Tibial artery (tissue), 4 donors: ENCODE measurements at regions not wholly inside any gene's neighbourhood (a gene's known extent, or its start where the extent isn't known, plus 50 kb on each side); places are given as distances from the start of the nearest gene placed in this dataset.

Experiments used
- DNase-seq, 2 donors: peaks; one replicate each; pipeline ENCODE4 v3.0.0-alpha.2; 2019
- H3K27ac ChIP-seq, 2 donors: fragments of 200-600 bp; sonication (generic) in 1 of 2; 1 replicate in 1 of 2; 2 replicates in 1 of 2; pipeline ENCODE4 v1.5.1; 2018 to 2019; ENCODE audit warnings: mild to moderate bottlenecking in 1 of 2
- H3K27me3 ChIP-seq, 2 donors: fragments of 200-600 bp; sonication (generic) in 1 of 2; one replicate each; pipeline versions ENCODE4 v1.5.1 to v1.6.0; 2016 to 2019
- H3K36me3 ChIP-seq, 3 donors: fragments of 200-600 bp; sonication (generic) in 2 of 3; one replicate each; pipeline ENCODE4 v1.5.1; 2016 to 2019; ENCODE audit warnings: mild to moderate bottlenecking in 2 of 3
- H3K4me1 ChIP-seq, 4 donors: fragments of 200-600 bp; sonication (generic) in 2 of 4; 1 replicate in 3 of 4; 2 replicates in 1 of 4; pipeline ENCODE4 v1.5.1; 2016 to 2019
- H3K4me3 ChIP-seq, 2 donors: fragments of 200-600 bp; sonication (generic) in 1 of 2; 1 replicate in 1 of 2; 2 replicates in 1 of 2; pipeline ENCODE4 v1.5.1; 2018 to 2019; ENCODE audit warnings: mild to moderate bottlenecking in 2 of 2
- H3K9me3 ChIP-seq, 3 donors: fragments of 200-600 bp; sonication (generic) in 1 of 3; one replicate each; pipeline ENCODE4 v1.5.1; 2016 to 2019
- CTCF ChIP-seq, 2 experiments: fragments of 200-600 bp in 1 of 2; fragments of 450-650 bp in 1 of 2; IDR thresholded peaks; one replicate each; pipeline ENCODE4 v1.5.1; 2017 to 2019; ENCODE audit warnings: antibody characterized with exemption in 2 of 2, mild to moderate bottlenecking in 1 of 2, moderate library complexity in 1 of 2
- intact Hi-C: fragments of 100-400 bp; cut with DNase I; formaldehyde crosslinking; loops from one replicate; pipeline ENCODE4 v1.15.0; 2023; ENCODE audit warnings: low total_unique reads

- no peak for DNase-seq
- no peaks in the 10 kb centered on the region for H3K27me3 ChIP-seq
- intact Hi-C loops = no loop called here
- H3K4me1 ChIP-seq = no peaks in the 10 kb centered on the region
- no peaks in the 10 kb centered on the region for H3K9me3 ChIP-seq
- H3K36me3 ChIP-seq = no peaks in the 10 kb centered on the region
- no peak overlapping the region for H3K27ac ChIP-seq
- no peak overlapping the region for H3K4me3 ChIP-seq
- TF ChIP-seq CTCF (IDR thresholded peaks at IDR 0.05) = no peak
Observed at GRCh38 chr3:18579661-18580060, 154.5 kb upstream of the SATB1 start.

GRCh38 chr3:18575573-18575972 is 150.4 kb upstream of the SATB1 start:
- Histone ChIP-seq H3K27ac (no peak overlapping the region), H3K27me3 (no peaks in the 10 kb centered on the region), H3K4me3 (no peak overlapping the region), H3K36me3 (no peaks in the 10 kb centered on the region), H3K9me3 (no peaks in the 10 kb centered on the region), H3K4me1 (no peaks in the 10 kb centered on the region)
- intact Hi-C loops = no loop called here
- no peak for TF ChIP-seq CTCF (IDR thresholded peaks at IDR 0.05)
- no peak for DNase-seq

DNA sequence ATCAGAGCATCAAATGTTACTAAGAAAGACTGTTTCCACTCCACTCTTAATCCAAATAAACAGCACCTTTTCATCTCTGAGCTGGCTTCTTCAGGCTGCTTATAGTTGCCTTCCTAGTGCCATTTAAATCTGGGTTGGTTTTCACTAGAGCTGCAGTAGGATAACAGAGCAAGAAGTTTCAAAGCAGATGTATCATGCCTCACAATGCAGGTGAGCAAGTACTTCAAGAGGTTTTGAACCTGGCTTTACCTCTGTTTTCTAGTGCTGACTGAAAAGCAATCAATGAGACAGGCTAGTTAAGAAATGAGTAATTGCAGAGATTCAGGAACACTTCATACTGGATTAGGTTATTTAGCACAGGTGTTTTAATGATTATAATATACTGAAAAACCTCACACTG is 147.7 kb upstream of the SATB1 start:
- DNase-seq = no peak
- no peaks in the 10 kb centered on the region for H3K9me3 ChIP-seq
- no peaks in the 10 kb centered on the region for H3K27me3 ChIP-seq
- intact Hi-C loops = no loop called here
- no peaks in the 10 kb centered on the region for H3K4me1 ChIP-seq
- no peak overlapping the region for H3K4me3 ChIP-seq
- no peak overlapping the region for H3K27ac ChIP-seq
- no peaks in the 10 kb centered on the region for H3K36me3 ChIP-seq
- TF ChIP-seq CTCF (IDR thresholded peaks at IDR 0.05) = no peak

GRCh38 chr3:18567293-18567692 is 142.2 kb upstream of the SATB1 start:
- DNase-seq = no peak
- no peaks in the 10 kb centered on the region for H3K36me3 ChIP-seq
- no peak for TF ChIP-seq CTCF (IDR thresholded peaks at IDR 0.05)
- no peak overlapping the region for H3K27ac ChIP-seq
- H3K4me1 ChIP-seq = no peaks in the 10 kb centered on the region
- no peak overlapping the region for H3K4me3 ChIP-seq
- intact Hi-C loops = no loop called here
- H3K9me3 ChIP-seq = no peaks in the 10 kb centered on the region
- H3K27me3 ChIP-seq = no peaks in the 10 kb centered on the region

GRCh38 chr3:18562364-18563154 is 137.4 kb upstream of the SATB1 start:
- intact Hi-C loops = no loop called here
- H3K4me3 ChIP-seq = no peak overlapping the region
- H3K27me3 ChIP-seq = no peaks in the 10 kb centered on the region
- no peak for TF ChIP-seq CTCF (IDR thresholded peaks at IDR 0.05)
- no peak for DNase-seq
- H3K27ac ChIP-seq = no peak overlapping the region
- no peaks in the 10 kb centered on the region for H3K36me3 ChIP-seq
- no peaks in the 10 kb centered on the region for H3K9me3 ChIP-seq
- no peaks in the 10 kb centered on the region for H3K4me1 ChIP-seq
